Ishikawa (cell line): ENCODE measurements at regions not wholly inside any gene's neighbourhood (a gene's known extent, or its start where the extent isn't known, plus 50 kb on each side); places are given as distances from the start of the nearest gene placed in this dataset.

Source experiments
- CEBPB ChIP-seq: IDR thresholded peaks from 2 replicates; pipeline ENCODE4 v1.6.1; 2012
- CREB1 ChIP-seq: IDR thresholded peaks from 2 replicates; pipeline ENCODE4 v1.6.1; 2012; ENCODE audit warnings: low read depth
- EGR1 ChIP-seq: IDR thresholded peaks from 2 replicates; pipeline ENCODE4 v1.6.1; 2012
- EP300 ChIP-seq: IDR thresholded peaks from 2 replicates; pipeline ENCODE4 v1.6.1; 2012; ENCODE audit warnings: borderline replicate concordance
- FOXM1 ChIP-seq: IDR thresholded peaks from 2 replicates; pipeline ENCODE4 v1.6.1; 2012; ENCODE audit warnings: low read depth, borderline replicate concordance
- NFIC ChIP-seq: IDR thresholded peaks from 2 replicates; pipeline ENCODE4 v1.6.1; 2012
- RAD21 ChIP-seq: IDR thresholded peaks from 2 replicates; pipeline ENCODE4 v1.6.1; 2012; ENCODE audit warnings: low read depth
- REST ChIP-seq: IDR thresholded peaks from 2 replicates; pipeline ENCODE4 v1.6.1; 2012; ENCODE audit warnings: low read depth, mild to moderate bottlenecking
- TAF1 ChIP-seq: IDR thresholded peaks from 2 replicates; pipeline ENCODE4 v1.6.1; 2012; ENCODE audit warnings: low read depth, mild to moderate bottlenecking
- TCF12 ChIP-seq: IDR thresholded peaks from 2 replicates; pipeline ENCODE4 v1.6.1; 2012; ENCODE audit warnings: low read depth
- TEAD4 ChIP-seq: IDR thresholded peaks from 2 replicates; pipeline ENCODE4 v1.6.1; 2012
- USF1 ChIP-seq: IDR thresholded peaks from 2 replicates; pipeline ENCODE4 v1.6.1; 2012
- YY1 ChIP-seq: IDR thresholded peaks from 2 replicates; pipeline ENCODE4 v1.6.1; 2012; ENCODE audit warnings: low read depth
- ZBTB7A ChIP-seq: IDR thresholded peaks from 2 replicates; pipeline ENCODE4 v1.6.1; 2012; ENCODE audit warnings: low read depth
- TF ChIP-seq, protein P1 (sequence below): IDR thresholded peaks from 2 replicates; pipeline ENCODE4 v1.6.1; 2012

GRCh38 chr18:77433076-77433475, 183.4 kb downstream of the GALR1 start:
- TF ChIP-seq TCF12 (no peak), NFIC (no peak), USF1 (no peak), ZBTB7A (no peak), YY1 (no peak), FOXM1 (no peak), TAF1 (no peak), EP300 (no peak), RAD21 (no peak), EGR1 (no peak)
- TF ChIP-seq, protein P1, sequence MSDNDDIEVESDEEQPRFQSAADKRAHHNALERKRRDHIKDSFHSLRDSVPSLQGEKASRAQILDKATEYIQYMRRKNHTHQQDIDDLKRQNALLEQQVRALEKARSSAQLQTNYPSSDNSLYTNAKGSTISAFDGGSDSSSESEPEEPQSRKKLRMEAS = no peak

- TF ChIP-seq EP300 = no peak
- TF ChIP-seq NFIC = no peak
- TF ChIP-seq CEBPB = no peak
- TF ChIP-seq, protein P1 = no peak
Measured at GRCh38 chr18:77439888-77440287, 190.2 kb downstream of the GALR1 start.

- TF ChIP-seq YY1 (no peak), TAF1 (no peak), EP300 (no peak), USF1 (no peak)
- TF ChIP-seq, protein P1 = no peak
Measured at GRCh38 chr18:77442393-77442792, 192.7 kb downstream of the GALR1 start.

DNA sequence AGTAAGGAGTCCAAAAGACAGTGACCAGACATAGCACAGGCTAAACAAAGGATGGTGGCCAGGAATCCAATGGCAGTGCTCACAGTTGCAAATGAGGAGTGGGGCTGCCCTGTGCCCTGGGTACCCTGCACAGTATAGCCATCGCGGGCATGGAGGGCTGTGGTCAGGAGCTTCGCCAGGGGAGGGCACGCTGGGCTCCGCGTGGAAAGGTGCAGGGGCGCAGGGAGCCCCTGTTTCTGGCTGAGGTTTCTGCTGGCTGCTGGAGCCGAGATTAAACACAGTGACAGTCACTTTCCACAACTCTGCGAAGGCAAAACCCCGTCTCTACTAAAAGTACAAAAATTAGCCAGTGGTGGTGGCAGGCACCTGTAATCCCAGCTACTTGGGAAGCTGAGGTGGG, 194.7 kb downstream of the GALR1 start:
- no peak for TF ChIP-seq TCF12
- no peak for TF ChIP-seq TAF1
- no peak for TF ChIP-seq CREB1
- TF ChIP-seq TEAD4 = no peak
- TF ChIP-seq FOXM1 = no peak
- TF ChIP-seq EP300 = no peak
- no peak for TF ChIP-seq NFIC
- no peak for TF ChIP-seq RAD21
- TF ChIP-seq EGR1 = no peak
- no peak for TF ChIP-seq CEBPB
- TF ChIP-seq, protein P1 = no peak
- no peak for TF ChIP-seq REST
- no peak for TF ChIP-seq USF1
- TF ChIP-seq YY1 = no peak
- no peak for TF ChIP-seq ZBTB7A

DNA sequence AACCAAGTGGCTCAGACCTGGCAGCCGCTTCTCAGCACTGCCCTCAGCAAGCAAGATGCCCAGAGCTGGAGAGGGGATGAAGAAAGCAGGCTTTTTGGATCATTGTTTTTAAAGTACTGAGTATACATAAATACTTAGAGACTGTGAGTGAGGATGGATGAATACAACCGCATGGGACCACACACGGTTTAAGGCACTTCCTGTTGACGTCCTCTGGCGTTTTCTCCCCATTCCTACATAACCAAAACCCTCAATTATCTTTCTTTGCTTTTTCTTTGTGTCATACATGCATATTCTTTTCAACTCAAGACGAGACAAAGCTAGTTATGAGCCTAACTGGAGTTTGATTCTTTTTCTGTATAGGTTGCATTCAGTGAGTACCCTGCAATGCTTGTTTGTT, 198.4 kb downstream of the GALR1 start:
- TF ChIP-seq YY1 (no peak), USF1 (no peak), TAF1 (no peak), FOXM1 (no peak), CEBPB (no peak), EGR1 (no peak), EP300 (no peak), NFIC (no peak)

DNA sequence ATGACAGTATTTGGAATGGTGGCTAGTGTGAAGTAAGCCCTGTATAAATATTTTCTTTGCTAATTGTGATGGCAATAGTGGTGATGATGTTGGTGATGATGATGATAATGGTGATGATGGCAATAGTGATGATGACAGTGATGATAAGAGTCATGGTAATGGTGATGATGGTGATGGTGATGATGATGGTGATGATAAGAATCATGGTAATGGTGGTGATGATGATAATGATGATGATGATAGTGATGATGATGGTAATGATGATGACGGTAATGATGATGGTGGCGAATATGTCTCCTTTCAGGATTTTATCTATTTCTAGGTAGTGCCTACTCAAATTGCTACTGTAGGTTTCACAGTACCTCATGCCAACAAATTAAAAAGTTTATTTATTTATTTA, 205.4 kb downstream of the GALR1 start:
- TF ChIP-seq TAF1 (no peak), CEBPB (no peak), REST (no peak), YY1 (no peak), RAD21 (no peak), ZBTB7A (no peak), TCF12 (no peak), TEAD4 (no peak), FOXM1 (no peak), NFIC (no peak)
- TF ChIP-seq, protein P1 = no peak
